ENCODE measurements at regions not wholly inside any gene's neighbourhood (a gene's known extent, or its start where the extent isn't known, plus 50 kb on each side); places are given as distances from the start of the nearest gene placed in this dataset.

DNA sequence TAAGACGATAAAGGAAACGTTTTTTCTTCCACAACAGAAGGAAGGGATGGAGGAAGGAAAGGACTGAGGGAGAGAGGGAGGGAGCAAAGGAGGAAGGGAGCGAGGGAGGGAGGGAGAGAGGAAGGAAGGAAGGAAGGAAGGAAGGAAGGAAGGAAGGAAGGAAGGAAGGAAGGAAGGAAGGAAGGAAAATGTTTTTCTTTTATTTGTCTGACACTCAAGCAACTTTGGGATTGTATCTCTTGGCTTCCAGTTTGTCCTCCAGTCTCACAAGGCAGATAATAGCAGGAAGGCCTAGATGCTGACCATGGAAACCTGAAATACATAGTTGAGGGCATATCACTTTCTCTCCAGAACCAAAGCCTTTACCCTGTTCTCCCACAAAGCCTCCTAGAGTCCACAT is 226.7 kb downstream of the ZNF674 start:
- TF ChIP-seq, protein P1, sequence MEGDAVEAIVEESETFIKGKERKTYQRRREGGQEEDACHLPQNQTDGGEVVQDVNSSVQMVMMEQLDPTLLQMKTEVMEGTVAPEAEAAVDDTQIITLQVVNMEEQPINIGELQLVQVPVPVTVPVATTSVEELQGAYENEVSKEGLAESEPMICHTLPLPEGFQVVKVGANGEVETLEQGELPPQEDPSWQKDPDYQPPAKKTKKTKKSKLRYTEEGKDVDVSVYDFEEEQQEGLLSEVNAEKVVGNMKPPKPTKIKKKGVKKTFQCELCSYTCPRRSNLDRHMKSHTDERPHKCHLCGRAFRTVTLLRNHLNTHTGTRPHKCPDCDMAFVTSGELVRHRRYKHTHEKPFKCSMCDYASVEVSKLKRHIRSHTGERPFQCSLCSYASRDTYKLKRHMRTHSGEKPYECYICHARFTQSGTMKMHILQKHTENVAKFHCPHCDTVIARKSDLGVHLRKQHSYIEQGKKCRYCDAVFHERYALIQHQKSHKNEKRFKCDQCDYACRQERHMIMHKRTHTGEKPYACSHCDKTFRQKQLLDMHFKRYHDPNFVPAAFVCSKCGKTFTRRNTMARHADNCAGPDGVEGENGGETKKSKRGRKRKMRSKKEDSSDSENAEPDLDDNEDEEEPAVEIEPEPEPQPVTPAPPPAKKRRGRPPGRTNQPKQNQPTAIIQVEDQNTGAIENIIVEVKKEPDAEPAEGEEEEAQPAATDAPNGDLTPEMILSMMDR (IDR thresholded peaks at IDR 0.05; ENCODE audit: low read length) = no peak
- no peak for TF ChIP-seq EZH2 (IDR thresholded peaks at IDR 0.05; ENCODE audit: borderline replicate concordance, low read length)

Data from OCI-LY1 (cell line).